ENCODE measurements at regions not wholly inside any gene's neighbourhood (a gene's known extent, or its start where the extent isn't known, plus 50 kb on each side); places are given as distances from the start of the nearest gene placed in this dataset.

GRCh38 chr20:59381689-59382088, 81.3 kb downstream of the EDN3 start:
- TF ChIP-seq CTCF (IDR thresholded peaks at IDR 0.05) (no peak), POLR2A (IDR thresholded peaks at IDR 0.05) (no peak)
- H3K27me3 ChIP-seq: no peaks in the 10 kb centered on the region
- intact Hi-C loops (cut with DNase I; ENCODE audit: low total_unique reads): no loop called here
- no peaks in the 10 kb centered on the region for H3K4me1 ChIP-seq
- no peak overlapping the region for H3K27ac ChIP-seq
- DNase-seq: no peak
- H3K9me3 ChIP-seq: no peaks in the 10 kb centered on the region
- 52 to 83% methylated on average over 3 to 7 of the region's 8 CpGs for WGBS, 2 donors
- H3K4me3 ChIP-seq: no peak overlapping the region
- H3K36me3 ChIP-seq (ENCODE audit: low read depth, missing control alignments): no peaks in the 10 kb centered on the region

GRCh38 chr20:59382157-59382725, 81.8 kb downstream of the EDN3 start:
- no peak for DNase-seq
- TF ChIP-seq POLR2A (IDR thresholded peaks at IDR 0.05) (no peak), CTCF (IDR thresholded peaks at IDR 0.05) (no peak)
- Histone ChIP-seq H3K4me1 (no peaks in the 10 kb centered on the region), H3K4me3 (no peak overlapping the region), H3K27me3 (no peaks in the 10 kb centered on the region), H3K27ac (no peak overlapping the region), H3K36me3 (ENCODE audit: low read depth, missing control alignments) (no peaks in the 10 kb centered on the region), H3K9me3 (no peaks in the 10 kb centered on the region)
- WGBS, 2 donors: 67 to 74% methylated on average over 18 to 19 of the region's 19 CpGs
- intact Hi-C loops (cut with DNase I; ENCODE audit: low total_unique reads): no loop called here

- DNase-seq: no peak
- H3K9me3 ChIP-seq: no peaks in the 10 kb centered on the region
- intact Hi-C loops (cut with DNase I; ENCODE audit: low total_unique reads): no loop called here
- WGBS, 2 donors: 78 to 82% methylated on average over 8 to 10 of the region's 10 CpGs
- TF ChIP-seq POLR2A (IDR thresholded peaks at IDR 0.05): no peak
- no peak for TF ChIP-seq CTCF (IDR thresholded peaks at IDR 0.05)
- no peak overlapping the region for H3K4me3 ChIP-seq
- H3K4me1 ChIP-seq: no peaks in the 10 kb centered on the region
- H3K27me3 ChIP-seq: no peaks in the 10 kb centered on the region
- H3K36me3 ChIP-seq (ENCODE audit: low read depth, missing control alignments): no peaks in the 10 kb centered on the region
- H3K27ac ChIP-seq: no peak overlapping the region
Measured at GRCh38 chr20:59382907-59383306, 82.5 kb downstream of the EDN3 start.

- Histone ChIP-seq H3K36me3 (ENCODE audit: low read depth, missing control alignments) (no peaks in the 10 kb centered on the region), H3K9me3 (no peaks in the 10 kb centered on the region), H3K27me3 (no peaks in the 10 kb centered on the region), H3K27ac (no peak overlapping the region), H3K4me3 (no peak overlapping the region), H3K4me1 (no peaks in the 10 kb centered on the region)
- no peak for TF ChIP-seq CTCF (IDR thresholded peaks at IDR 0.05)
- TF ChIP-seq POLR2A (IDR thresholded peaks at IDR 0.05): no peak
- intact Hi-C loops (cut with DNase I; ENCODE audit: low total_unique reads): no loop called here
- WGBS, 2 donors: 73 to 93% methylated on average over 1 to 3 of the region's 3 CpGs
- no peak for DNase-seq
Measured at GRCh38 chr20:59385038-59385437, 84.6 kb downstream of the EDN3 start.

- no peak for DNase-seq
- no peak overlapping the region for H3K27ac ChIP-seq
- no peak overlapping the region for H3K4me3 ChIP-seq
- H3K36me3 ChIP-seq (ENCODE audit: low read depth, missing control alignments): no peaks in the 10 kb centered on the region
- WGBS, 2 donors: 44% methylated on average over 5 of the region's 5 CpGs; no CpG with 5 or more reads in 1 of the 2 donors
- H3K9me3 ChIP-seq: no peaks in the 10 kb centered on the region
- no peaks in the 10 kb centered on the region for H3K4me1 ChIP-seq
- intact Hi-C loops (cut with DNase I; ENCODE audit: low total_unique reads): no loop called here
- H3K27me3 ChIP-seq: no peaks in the 10 kb centered on the region
- TF ChIP-seq CTCF (IDR thresholded peaks at IDR 0.05) (no peak), POLR2A (IDR thresholded peaks at IDR 0.05) (no peak)
Measured at GRCh38 chr20:59385480-59385879, 85.1 kb downstream of the EDN3 start.

Data from testis (tissue), 2 donors.